ENCODE measurements at regions not wholly inside any gene's neighbourhood (a gene's known extent, or its start where the extent isn't known, plus 50 kb on each side); places are given as distances from the start of the nearest gene placed in this dataset.

DNA sequence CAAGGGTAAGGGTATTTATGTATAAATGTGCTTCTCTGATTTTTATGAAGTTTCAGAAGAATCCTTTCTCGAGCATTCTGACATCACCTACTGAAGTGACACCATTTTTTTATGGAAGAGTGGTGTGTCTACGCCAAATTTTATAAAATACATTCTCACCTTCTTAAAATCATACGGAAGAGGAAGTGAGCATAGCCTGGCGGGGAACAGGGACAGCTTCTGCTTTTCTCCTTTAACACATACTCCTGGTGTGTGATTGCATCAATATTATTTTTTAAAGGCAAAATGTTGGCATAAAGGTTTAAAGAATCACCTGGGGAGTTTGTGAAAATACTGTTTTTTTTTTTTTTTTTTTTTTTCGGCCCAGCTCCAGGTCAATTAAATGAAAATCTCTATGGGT is 733.6 kb upstream of the MAN1A1 start:
- Mint-ChIP-seq H3K36me3 (ENCODE audit: low read depth) (no peaks in the 10 kb centered on the region), H3K4me1 (peaks cover 10% of the 10 kb centered on the region), H3K4me3 (no peak overlapping the region), H3K27ac (no peak overlapping the region), H3K9me3 (peaks cover 2% of the 10 kb centered on the region), H3K27me3 (no peaks in the 10 kb centered on the region)
- POLR2A ChIA-PET: interaction anchor here (0.7 kb wide), 1 partner anchor 27 kb away, joined by 8 read pairs; no protein-coding TSS in a partner anchor
- ATAC-seq (ENCODE audit: low read depth): no peak
- CTCF ChIA-PET: no interaction called here
- no peak for DNase-seq
- TF ChIP-seq, protein P1, sequence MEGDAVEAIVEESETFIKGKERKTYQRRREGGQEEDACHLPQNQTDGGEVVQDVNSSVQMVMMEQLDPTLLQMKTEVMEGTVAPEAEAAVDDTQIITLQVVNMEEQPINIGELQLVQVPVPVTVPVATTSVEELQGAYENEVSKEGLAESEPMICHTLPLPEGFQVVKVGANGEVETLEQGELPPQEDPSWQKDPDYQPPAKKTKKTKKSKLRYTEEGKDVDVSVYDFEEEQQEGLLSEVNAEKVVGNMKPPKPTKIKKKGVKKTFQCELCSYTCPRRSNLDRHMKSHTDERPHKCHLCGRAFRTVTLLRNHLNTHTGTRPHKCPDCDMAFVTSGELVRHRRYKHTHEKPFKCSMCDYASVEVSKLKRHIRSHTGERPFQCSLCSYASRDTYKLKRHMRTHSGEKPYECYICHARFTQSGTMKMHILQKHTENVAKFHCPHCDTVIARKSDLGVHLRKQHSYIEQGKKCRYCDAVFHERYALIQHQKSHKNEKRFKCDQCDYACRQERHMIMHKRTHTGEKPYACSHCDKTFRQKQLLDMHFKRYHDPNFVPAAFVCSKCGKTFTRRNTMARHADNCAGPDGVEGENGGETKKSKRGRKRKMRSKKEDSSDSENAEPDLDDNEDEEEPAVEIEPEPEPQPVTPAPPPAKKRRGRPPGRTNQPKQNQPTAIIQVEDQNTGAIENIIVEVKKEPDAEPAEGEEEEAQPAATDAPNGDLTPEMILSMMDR (IDR thresholded peaks at IDR 0.05): no peak
- intact Hi-C loops (cut with micrococcal nuclease): loop anchor here (5.0 kb wide), 1 partner anchor 861 kb away; no protein-coding TSS in a partner anchor

DNA sequence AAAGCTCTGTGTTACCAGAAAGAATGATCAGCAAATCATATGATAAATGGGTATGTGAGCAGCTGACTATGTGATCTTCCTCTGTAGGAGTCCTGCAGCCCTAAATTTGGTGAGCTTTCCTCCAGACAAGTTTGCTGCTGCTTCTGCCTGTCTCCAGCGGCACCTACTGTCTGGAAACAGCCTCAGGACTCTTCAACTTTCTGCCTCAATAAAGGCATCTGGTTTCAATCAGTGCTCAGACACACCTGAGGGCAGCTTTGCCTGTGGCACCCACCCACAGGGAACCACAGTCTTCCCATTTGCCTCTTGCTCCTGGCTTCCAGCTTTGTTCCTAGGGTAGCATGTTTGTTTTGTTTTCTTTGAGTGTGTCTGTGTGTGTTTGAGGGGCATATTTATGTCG is 727.9 kb upstream of the MAN1A1 start:
- no peaks in the 10 kb centered on the region for H3K9me3 Mint-ChIP-seq
- no peak overlapping the region for H3K4me3 Mint-ChIP-seq
- intact Hi-C loops (cut with micrococcal nuclease): loop anchor here (1.0 kb wide), 1 partner anchor 743 kb away; no protein-coding TSS in a partner anchor
- no peak for ATAC-seq (ENCODE audit: low read depth)
- H3K36me3 Mint-ChIP-seq (ENCODE audit: low read depth): no peaks in the 10 kb centered on the region
- no peak for DNase-seq
- H3K27me3 Mint-ChIP-seq: no peaks in the 10 kb centered on the region
- ChIA-PET POLR2A (no interaction called here), CTCF (no interaction called here)
- TF ChIP-seq, protein P1 (IDR thresholded peaks at IDR 0.05): no peak
- no peak overlapping the region for H3K27ac Mint-ChIP-seq
- no peaks in the 10 kb centered on the region for H3K4me1 Mint-ChIP-seq

- ATAC-seq (ENCODE audit: low read depth) (no peak), DNase-seq (no peak)
- Mint-ChIP-seq H3K27ac (no peak overlapping the region), H3K27me3 (no peaks in the 10 kb centered on the region), H3K4me1 (no peaks in the 10 kb centered on the region), H3K4me3 (no peak overlapping the region), H3K9me3 (peaks cover 8% of the 10 kb centered on the region), H3K36me3 (ENCODE audit: low read depth) (no peaks in the 10 kb centered on the region)
- CTCF ChIA-PET: no interaction called here
- POLR2A ChIA-PET: no interaction called here
- TF ChIP-seq, protein P1 (IDR thresholded peaks at IDR 0.05): no peak
- intact Hi-C loops (cut with micrococcal nuclease): loop anchor here (10.0 kb wide), 1 partner anchor 724 kb away; no protein-coding TSS in a partner anchor
Measured at GRCh38 chr6:120058410-120058809, 708.8 kb upstream of the MAN1A1 start.

DNA sequence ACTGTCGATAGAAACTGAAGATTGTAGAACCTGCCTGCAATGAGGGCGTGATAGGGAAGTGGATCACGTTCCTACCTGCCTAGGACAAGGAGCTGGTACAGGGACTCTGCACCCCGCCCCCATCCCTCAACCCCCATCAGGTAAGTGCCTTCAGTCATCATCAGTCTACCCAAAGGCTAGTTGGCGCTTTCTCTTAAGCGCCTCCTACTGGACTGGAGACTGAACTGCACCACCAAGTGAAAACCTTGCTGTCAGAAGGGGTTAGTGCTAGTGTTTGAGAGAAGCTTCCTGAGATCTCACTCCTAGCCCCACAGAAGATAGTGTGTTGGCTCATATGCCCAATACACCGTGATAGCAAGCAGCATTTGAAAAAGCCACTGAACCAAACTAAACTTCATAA is 706.5 kb upstream of the MAN1A1 start:
- no peak for DNase-seq
- Mint-ChIP-seq H3K27me3 (no peaks in the 10 kb centered on the region), H3K36me3 (ENCODE audit: low read depth) (no peaks in the 10 kb centered on the region), H3K27ac (no peak overlapping the region), H3K4me1 (no peaks in the 10 kb centered on the region), H3K9me3 (peaks cover 5% of the 10 kb centered on the region), H3K4me3 (no peak overlapping the region)
- ATAC-seq (ENCODE audit: low read depth): no peak
- POLR2A ChIA-PET: interaction anchor here (0.6 kb wide), 1 partner anchor 27 kb away, joined by 8 read pairs; no protein-coding TSS in a partner anchor
- TF ChIP-seq, protein P1 (IDR thresholded peaks at IDR 0.05): no peak
- CTCF ChIA-PET: no interaction called here
- intact Hi-C loops (cut with micrococcal nuclease): loop anchor here (10.0 kb wide), 1 partner anchor 721 kb away; no protein-coding TSS in a partner anchor

DNA sequence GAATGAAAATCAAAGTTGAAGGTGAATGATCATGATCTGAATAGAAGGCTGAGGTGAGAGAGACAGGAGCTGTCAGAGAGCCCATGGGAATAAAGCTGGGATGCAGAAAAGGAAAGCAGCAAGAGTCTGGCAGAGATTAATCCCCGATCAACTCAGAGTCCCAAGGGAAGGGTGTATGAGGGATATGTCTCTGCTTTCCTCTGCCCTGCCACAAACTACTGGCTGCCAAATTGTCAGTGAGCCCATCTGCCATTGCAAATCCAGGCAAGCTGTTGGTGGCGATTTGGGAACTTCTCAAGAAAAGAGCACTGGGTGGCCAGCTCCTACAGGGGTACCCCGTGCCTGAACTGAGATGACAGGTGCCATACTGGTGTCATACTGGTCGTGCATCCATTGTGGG is 705.5 kb upstream of the MAN1A1 start:
- no peak for DNase-seq
- Mint-ChIP-seq H3K27me3 (no peaks in the 10 kb centered on the region), H3K9me3 (peaks cover 3% of the 10 kb centered on the region), H3K27ac (no peak overlapping the region), H3K4me1 (no peaks in the 10 kb centered on the region), H3K4me3 (no peak overlapping the region), H3K36me3 (ENCODE audit: low read depth) (no peaks in the 10 kb centered on the region)
- POLR2A ChIA-PET: no interaction called here
- intact Hi-C loops (cut with micrococcal nuclease): loop anchor here (10.0 kb wide), 1 partner anchor 720 kb away; no protein-coding TSS in a partner anchor
- ATAC-seq (ENCODE audit: low read depth): no peak
- TF ChIP-seq, protein P1 (IDR thresholded peaks at IDR 0.05): no peak
- CTCF ChIA-PET: no interaction called here
